HG03060 (cell line): ENCODE measurements at regions not wholly inside any gene's neighbourhood (a gene's known extent, or its start where the extent isn't known, plus 50 kb on each side); places are given as distances from the start of the nearest gene placed in this dataset.

ENCODE experiments used
- ATAC-seq: cut with Tn5 transposase; IDR thresholded peaks from one replicate; pipeline ENCODE4 v1.9.1; 2021; ENCODE audit warnings: low read depth, moderate number of reproducible peaks; ENCODE audit not compliant: unreplicated experiment

DNA sequence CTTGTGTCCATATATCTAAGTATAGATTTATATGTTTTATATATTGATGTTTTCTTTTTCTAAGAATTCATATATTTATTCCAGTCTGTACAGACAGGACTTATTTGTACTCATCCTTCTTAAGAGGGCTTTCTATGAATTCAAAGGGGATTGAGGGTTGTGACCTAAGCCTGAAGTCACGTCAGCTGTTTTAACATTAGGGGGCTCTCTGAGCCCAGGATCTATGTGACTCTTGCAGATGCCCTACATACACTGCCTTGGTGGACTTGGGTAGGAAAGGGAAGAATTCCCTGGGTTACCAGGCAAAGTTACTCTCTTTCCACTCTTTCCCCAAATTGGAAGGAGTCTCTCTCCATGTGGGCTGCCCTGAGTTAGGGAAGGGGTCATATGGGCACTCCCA is 283.8 kb upstream of the DAB1 start:
- no peak for ATAC-seq

DNA sequence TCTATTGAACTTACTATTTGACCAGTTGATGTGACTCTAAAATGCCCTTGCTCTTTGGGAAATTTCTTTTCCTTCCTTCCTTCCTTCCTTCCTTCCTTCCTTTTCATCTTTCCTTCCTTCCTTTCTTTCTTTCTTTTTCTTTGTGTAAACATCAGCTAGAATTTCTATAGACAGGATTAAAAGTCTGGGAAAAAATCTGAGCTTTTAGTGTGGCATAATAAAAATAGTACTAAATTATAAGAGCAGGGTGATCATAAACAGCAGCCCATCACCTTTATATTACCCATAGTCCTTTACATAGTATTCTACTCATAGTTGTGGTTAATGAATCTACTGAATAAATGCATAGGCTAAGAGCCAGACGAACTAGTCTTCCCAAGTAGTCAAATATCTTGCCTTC is 281.0 kb upstream of the DAB1 start:
- ATAC-seq: no peak

GRCh38 chr1:57704231-57704630 is 280.4 kb upstream of the DAB1 start:
- no peak for ATAC-seq

GRCh38 chr1:57696904-57697303 is 273.0 kb upstream of the DAB1 start:
- no peak for ATAC-seq

GRCh38 chr1:57696043-57696442 is 272.2 kb upstream of the DAB1 start:
- no peak for ATAC-seq

GRCh38 chr1:57686306-57686705 is 262.4 kb upstream of the DAB1 start:
- no peak for ATAC-seq

DNA sequence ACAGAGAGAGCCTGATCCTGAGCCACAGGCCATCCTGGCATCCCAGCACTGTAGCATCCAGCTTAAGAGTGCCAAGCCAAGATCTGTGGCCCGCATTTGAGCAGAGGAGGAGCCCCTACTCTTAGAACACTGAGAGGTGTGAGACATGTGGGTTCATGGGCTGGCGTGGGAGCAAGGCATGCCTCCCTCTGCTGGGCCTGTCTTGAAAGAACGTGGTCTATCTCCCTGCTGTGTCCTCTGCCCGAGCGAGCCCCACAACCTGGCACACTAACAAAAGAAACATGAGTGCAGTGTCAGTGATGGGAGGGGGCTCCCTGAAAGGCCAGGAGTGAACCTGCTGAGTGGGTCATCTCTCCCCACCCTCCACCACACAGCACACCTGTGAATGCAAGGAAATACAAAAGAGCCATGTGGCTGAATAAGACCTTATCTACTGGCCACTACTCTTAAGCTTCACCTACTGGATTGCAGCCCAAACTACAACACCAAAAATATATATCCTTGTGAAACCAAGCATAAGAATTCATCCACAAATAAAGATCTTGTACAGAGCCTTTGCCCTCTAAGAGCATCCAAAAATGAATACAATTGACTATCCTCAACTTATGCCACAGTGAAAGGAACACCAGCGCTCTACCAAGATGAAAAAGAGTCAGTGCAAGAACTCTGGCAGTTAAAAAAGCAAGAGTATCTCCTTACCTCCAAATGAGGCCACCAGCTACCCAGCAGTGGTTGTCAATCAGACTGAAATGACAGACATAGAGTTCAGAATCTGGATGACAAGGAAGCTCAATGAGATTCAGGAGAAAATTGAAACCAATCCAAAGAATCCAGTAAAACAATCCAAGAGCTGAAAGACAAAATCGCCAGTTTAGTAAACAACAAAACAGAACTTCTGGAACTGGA is 259.4 kb upstream of the DAB1 start:
- ATAC-seq: no peak

DNA sequence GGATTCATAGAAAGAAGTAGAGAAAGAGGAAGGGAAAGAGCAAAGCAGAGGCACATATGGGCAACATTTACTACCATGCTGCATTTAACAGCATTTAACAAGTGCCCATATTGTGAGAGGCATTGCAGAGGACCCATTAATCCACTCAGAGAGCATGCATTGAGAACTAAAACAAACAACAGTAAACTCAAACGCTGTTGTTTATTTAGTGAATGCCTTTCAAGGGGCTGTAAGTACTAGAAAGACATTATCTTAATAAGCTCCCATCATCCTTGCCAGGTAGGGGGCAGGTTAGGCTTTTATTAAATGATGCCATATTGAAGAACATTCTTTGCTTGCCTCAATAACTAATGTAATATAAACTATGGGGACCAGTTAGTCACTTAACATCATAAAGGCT is 254.3 kb upstream of the DAB1 start:
- ATAC-seq: no peak

GRCh38 chr1:57675776-57676175 is 251.9 kb upstream of the DAB1 start:
- no peak for ATAC-seq

DNA sequence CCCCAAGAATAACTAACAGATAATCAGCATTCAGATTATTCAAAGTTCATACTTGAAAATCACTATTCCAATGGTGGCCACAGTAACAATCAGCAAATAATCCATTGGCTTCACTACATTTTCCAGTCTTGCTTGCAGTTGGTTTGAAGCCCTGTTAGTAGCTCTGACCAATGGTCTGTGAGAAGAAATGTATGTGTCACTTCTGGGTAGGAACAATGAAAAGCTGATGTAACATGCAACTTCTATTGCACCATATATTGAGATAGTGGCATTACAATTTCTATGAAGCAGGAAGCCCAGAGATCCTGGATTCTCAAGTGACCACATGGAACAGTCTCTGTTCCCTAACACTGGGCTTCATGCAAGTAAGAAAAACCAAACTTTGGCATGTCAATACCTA is 250.9 kb upstream of the DAB1 start:
- no peak for ATAC-seq

- no peak for ATAC-seq
Measured at GRCh38 chr1:57672346-57673140, 248.7 kb upstream of the DAB1 start.

GRCh38 chr1:57671750-57672149 is 247.9 kb upstream of the DAB1 start:
- no peak for ATAC-seq

- ATAC-seq: no peak
Measured at GRCh38 chr1:57659804-57660203, 235.9 kb upstream of the DAB1 start.

GRCh38 chr1:57655161-57655560 is 231.3 kb upstream of the DAB1 start:
- no peak for ATAC-seq

DNA sequence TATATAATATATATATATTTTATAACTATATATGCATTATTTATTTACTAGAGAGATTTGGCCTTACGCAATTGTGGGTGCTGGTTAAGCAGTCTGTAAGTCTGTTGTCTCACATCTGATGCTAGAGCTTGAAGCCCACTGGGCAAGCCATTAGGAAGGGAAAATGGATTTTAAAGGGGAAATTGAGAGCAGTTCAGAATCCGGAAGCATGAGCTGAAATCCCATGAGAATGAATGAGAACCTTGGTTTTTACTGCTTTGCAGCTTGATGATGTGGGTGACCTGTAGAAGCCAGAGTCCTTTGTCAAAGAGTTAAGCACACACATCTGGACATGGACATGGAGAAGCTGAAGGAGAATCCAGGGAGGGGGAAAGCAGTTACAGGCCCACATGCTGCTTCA is 220.8 kb upstream of the DAB1 start:
- ATAC-seq: no peak

DNA sequence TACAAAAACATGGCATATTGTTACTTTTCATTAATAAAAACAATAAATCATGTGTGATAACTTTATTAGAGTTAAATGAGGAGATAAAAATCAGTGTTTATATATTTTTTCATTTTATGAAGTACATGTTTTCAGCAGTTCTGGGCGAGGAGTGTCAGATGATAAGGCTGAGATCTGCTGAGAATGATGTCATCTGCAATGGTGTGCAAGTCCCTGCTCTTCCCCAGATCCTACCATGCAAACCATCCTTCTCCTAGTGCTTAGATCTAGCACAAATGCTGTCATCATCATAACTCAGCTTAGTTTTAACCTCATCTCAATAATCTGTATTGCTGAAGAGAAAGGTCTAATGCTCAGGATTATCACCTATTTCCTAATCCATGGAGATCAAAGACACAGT is 214.4 kb upstream of the DAB1 start:
- ATAC-seq: no peak

GRCh38 chr1:57637155-57637554 is 213.3 kb upstream of the DAB1 start:
- no peak for ATAC-seq

DNA sequence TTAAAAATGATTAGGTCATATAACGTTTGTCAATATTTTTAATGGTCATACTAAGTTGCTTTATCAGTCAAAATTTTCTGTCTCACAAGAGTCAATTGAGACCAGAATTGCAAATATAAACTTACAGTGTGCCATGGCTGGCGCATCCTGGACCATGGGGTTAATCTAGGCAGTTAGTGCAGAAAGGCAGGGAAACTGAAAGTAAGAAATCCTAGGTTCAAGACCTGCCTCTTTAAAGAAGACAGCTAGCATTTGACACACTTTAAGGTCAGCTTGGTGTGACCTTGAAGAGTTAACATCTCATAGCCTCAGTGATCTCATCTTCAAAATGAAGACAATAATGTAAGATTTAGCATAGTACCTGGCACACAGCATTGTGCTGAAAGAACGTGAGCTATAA is 210.0 kb upstream of the DAB1 start:
- no peak for ATAC-seq

- no peak for ATAC-seq
Measured at GRCh38 chr1:57633056-57633455, 209.2 kb upstream of the DAB1 start.

GRCh38 chr1:57632401-57632800 is 208.5 kb upstream of the DAB1 start:
- ATAC-seq: no peak

- no peak for ATAC-seq
Measured at GRCh38 chr1:57627612-57628011, 203.8 kb upstream of the DAB1 start.
